MM.1S (cell line): ENCODE measurements at regions not wholly inside any gene's neighbourhood (a gene's known extent, or its start where the extent isn't known, plus 50 kb on each side); places are given as distances from the start of the nearest gene placed in this dataset.

Experiments
- CTCF ChIP-seq: fragments of 300-600 bp; sonication (generic); IDR thresholded peaks from 2 replicates; pipeline ENCODE4 v1.5.1; 2016; ENCODE audit warnings: antibody characterized with exemption, low read length, mixed read lengths
- EZH2 ChIP-seq: fragments of 300-600 bp; sonication (generic); optimal IDR thresholded peaks from 2 replicates; pipeline ENCODE3; 2017; ENCODE audit warnings: low read depth, mild to moderate bottlenecking, antibody characterized with exemption, low read length, mixed read lengths
- EZH2phosphoT487 ChIP-seq: fragments of 300-600 bp; sonication (generic); IDR thresholded peaks from 2 replicates; pipeline ENCODE4 v1.6.1; 2018; ENCODE audit warnings: antibody characterized with exemption, low read length

GRCh38 chr13:40292108-40292507, 374.3 kb downstream of the FOXO1 start:
- TF ChIP-seq EZH2 (no peak), CTCF (no peak), EZH2phosphoT487 (no peak)
